ENCODE measurements at regions not wholly inside any gene's neighbourhood (a gene's known extent, or its start where the extent isn't known, plus 50 kb on each side); places are given as distances from the start of the nearest gene placed in this dataset.

DNA sequence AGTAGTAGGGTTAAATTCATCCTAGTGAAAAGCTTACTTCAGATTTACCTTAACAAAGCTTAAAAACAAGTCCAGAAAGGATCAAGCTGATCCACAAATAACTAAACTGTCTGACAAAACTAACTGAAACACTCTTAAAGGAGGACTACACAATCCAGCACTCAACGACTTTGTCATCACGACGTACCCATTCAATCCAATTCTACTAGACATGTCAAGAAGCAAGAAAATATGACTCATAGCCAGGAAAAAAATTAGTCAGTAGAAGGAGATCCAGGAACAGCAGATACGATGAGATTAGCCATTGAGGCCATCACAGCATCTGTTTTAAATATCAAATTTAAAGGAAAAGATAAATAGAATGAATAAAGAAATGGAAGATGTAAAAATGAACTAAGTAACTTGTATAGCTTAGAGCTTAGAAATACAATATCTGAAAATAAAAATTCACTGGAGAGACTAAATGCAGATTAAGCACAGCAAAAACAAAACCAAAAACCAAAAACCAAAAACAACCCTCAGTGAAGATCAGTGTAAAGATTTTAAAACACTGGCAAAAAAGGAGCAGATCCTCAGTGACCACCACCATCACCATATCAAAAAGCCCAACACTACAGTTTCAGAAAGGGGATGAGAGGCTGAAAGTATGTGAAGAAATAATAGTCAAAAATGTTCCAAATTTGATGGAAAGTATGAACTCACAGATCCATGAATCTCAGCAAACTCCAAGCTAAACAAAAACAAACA, 95.0 kb upstream of the CCND2 start:
- TF ChIP-seq, protein P1, sequence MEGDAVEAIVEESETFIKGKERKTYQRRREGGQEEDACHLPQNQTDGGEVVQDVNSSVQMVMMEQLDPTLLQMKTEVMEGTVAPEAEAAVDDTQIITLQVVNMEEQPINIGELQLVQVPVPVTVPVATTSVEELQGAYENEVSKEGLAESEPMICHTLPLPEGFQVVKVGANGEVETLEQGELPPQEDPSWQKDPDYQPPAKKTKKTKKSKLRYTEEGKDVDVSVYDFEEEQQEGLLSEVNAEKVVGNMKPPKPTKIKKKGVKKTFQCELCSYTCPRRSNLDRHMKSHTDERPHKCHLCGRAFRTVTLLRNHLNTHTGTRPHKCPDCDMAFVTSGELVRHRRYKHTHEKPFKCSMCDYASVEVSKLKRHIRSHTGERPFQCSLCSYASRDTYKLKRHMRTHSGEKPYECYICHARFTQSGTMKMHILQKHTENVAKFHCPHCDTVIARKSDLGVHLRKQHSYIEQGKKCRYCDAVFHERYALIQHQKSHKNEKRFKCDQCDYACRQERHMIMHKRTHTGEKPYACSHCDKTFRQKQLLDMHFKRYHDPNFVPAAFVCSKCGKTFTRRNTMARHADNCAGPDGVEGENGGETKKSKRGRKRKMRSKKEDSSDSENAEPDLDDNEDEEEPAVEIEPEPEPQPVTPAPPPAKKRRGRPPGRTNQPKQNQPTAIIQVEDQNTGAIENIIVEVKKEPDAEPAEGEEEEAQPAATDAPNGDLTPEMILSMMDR (IDR thresholded peaks at IDR 0.05) = no peak
- TF ChIP-seq POLR2A (IDR thresholded peaks at IDR 0.05) (no peak), POLR2AphosphoS5 (IDR thresholded peaks at IDR 0.05) (no peak)
